Skeletal muscle tissue (tissue), 3 donors: ENCODE measurements at regions not wholly inside any gene's neighbourhood (a gene's known extent, or its start where the extent isn't known, plus 50 kb on each side); places are given as distances from the start of the nearest gene placed in this dataset.

Source experiments
- H3K27ac ChIP-seq: one replicate; pipeline ENCODE4 v1.7.0; 2013; ENCODE audit warnings: mild to moderate bottlenecking, low read depth, low read length, inconsistent platforms
- H3K27me3 ChIP-seq, 3 donors: one replicate each; pipeline ENCODE4 v1.7.0; 2013; ENCODE audit warnings: low read length in 3 of 3; ENCODE audit not compliant: control insufficient read depth in 3 of 3, insufficient read depth in 3 of 3
- H3K36me3 ChIP-seq, 3 donors: one replicate each; pipeline ENCODE4 v1.7.0; 2013; ENCODE audit warnings: low read length in 3 of 3; ENCODE audit not compliant: control insufficient read depth in 3 of 3, insufficient read depth in 3 of 3
- H3K4me1 ChIP-seq, 3 donors: one replicate each; pipeline ENCODE4 v1.7.0; 2013; ENCODE audit warnings: low read length in 3 of 3, mild to moderate bottlenecking in 3 of 3; ENCODE audit not compliant: control insufficient read depth in 3 of 3, insufficient read depth in 3 of 3
- H3K4me3 ChIP-seq, 3 donors: one replicate each; pipeline ENCODE4 v1.7.0; 2013; ENCODE audit warnings: low read length in 3 of 3
- H3K9ac ChIP-seq, 3 donors: one replicate each; pipeline ENCODE4 v1.7.0; 2013; ENCODE audit warnings: low read length in 3 of 3, mild to moderate bottlenecking in 3 of 3, moderate library complexity in 2 of 3, low read depth in 1 of 3
- H3K9me3 ChIP-seq, 3 donors: one replicate each; pipeline ENCODE4 v1.7.0; 2013; ENCODE audit warnings: low read length in 3 of 3; ENCODE audit not compliant: control insufficient read depth in 3 of 3
- donor health status: Osteomylitis.

GRCh38 chr1:58304346-58304975, 242.1 kb downstream of the OMA1 start:
- no peaks in the 10 kb centered on the region for H3K4me1 ChIP-seq
- no peak overlapping the region for H3K27ac ChIP-seq
- no peaks in the 10 kb centered on the region for H3K27me3 ChIP-seq

GRCh38 chr1:58303841-58304240, 242.7 kb downstream of the OMA1 start:
- Histone ChIP-seq H3K4me1 (no peaks in the 10 kb centered on the region), H3K36me3 (no peaks in the 10 kb centered on the region), H3K9me3 (no peaks in the 10 kb centered on the region), H3K27me3 (no peaks in the 10 kb centered on the region), H3K27ac (no peak overlapping the region), H3K9ac (no peak overlapping the region), H3K4me3 (no peak overlapping the region)

More at GRCh38 chr1:58304346-58304975, 242.1 kb downstream of the OMA1 start:
- H3K4me3 ChIP-seq: no peak overlapping the region
- no peak overlapping the region for H3K9ac ChIP-seq
- no peaks in the 10 kb centered on the region for H3K36me3 ChIP-seq
- H3K9me3 ChIP-seq: no peaks in the 10 kb centered on the region

GRCh38 chr1:58293388-58293787, 253.1 kb downstream of the OMA1 start:
- Histone ChIP-seq H3K9ac (no peak overlapping the region), H3K27me3 (no peaks in the 10 kb centered on the region), H3K27ac (no peak overlapping the region), H3K9me3 (no peaks in the 10 kb centered on the region), H3K4me3 (no peak overlapping the region), H3K4me1 (peaks cover 0 to 7% (median 0%) of the 10 kb centered on the region in 3 donors), H3K36me3 (no peaks in the 10 kb centered on the region)

GRCh38 chr1:58290685-58291372, 255.7 kb downstream of the OMA1 start:
- Histone ChIP-seq H3K9me3 (no peaks in the 10 kb centered on the region), H3K36me3 (no peaks in the 10 kb centered on the region), H3K27me3 (no peaks in the 10 kb centered on the region), H3K9ac (no peak overlapping the region), H3K4me1 (peaks cover 0 to 7% (median 0%) of the 10 kb centered on the region in 3 donors), H3K27ac (no peak overlapping the region), H3K4me3 (no peak overlapping the region)

- H3K4me1 ChIP-seq: peaks cover 0 to 6% (median 0%) of the 10 kb centered on the region in 3 donors
- no peak overlapping the region for H3K27ac ChIP-seq
- no peak overlapping the region for H3K4me3 ChIP-seq
- H3K9ac ChIP-seq: no peak overlapping the region
- no peaks in the 10 kb centered on the region for H3K27me3 ChIP-seq
- H3K9me3 ChIP-seq: no peaks in the 10 kb centered on the region
- no peaks in the 10 kb centered on the region for H3K36me3 ChIP-seq
Observed at GRCh38 chr1:58288624-58289142, 257.8 kb downstream of the OMA1 start.

- Histone ChIP-seq H3K4me3 (no peak overlapping the region), H3K27me3 (no peaks in the 10 kb centered on the region), H3K36me3 (no peaks in the 10 kb centered on the region), H3K9me3 (no peaks in the 10 kb centered on the region), H3K4me1 (no peaks in the 10 kb centered on the region), H3K27ac (no peak overlapping the region), H3K9ac (no peak overlapping the region)
Observed at GRCh38 chr1:58287894-58288623, 258.5 kb downstream of the OMA1 start.

GRCh38 chr1:58284225-58284510, 262.4 kb downstream of the OMA1 start:
- no peak overlapping the region for H3K27ac ChIP-seq
- no peaks in the 10 kb centered on the region for H3K4me1 ChIP-seq
- no peak overlapping the region for H3K4me3 ChIP-seq
- H3K9ac ChIP-seq: no peak overlapping the region
- H3K36me3 ChIP-seq: no peaks in the 10 kb centered on the region
- no peaks in the 10 kb centered on the region for H3K9me3 ChIP-seq
- no peaks in the 10 kb centered on the region for H3K27me3 ChIP-seq

GRCh38 chr1:58283388-58284224, 262.9 kb downstream of the OMA1 start:
- Histone ChIP-seq H3K4me1 (no peaks in the 10 kb centered on the region), H3K9ac (no peak overlapping the region), H3K36me3 (no peaks in the 10 kb centered on the region), H3K27ac (no peak overlapping the region), H3K9me3 (no peaks in the 10 kb centered on the region), H3K4me3 (no peak overlapping the region), H3K27me3 (no peaks in the 10 kb centered on the region)

GRCh38 chr1:58282623-58283387, 263.7 kb downstream of the OMA1 start:
- Histone ChIP-seq H3K27me3 (no peaks in the 10 kb centered on the region), H3K4me1 (no peaks in the 10 kb centered on the region), H3K9me3 (no peaks in the 10 kb centered on the region), H3K27ac (no peak overlapping the region), H3K4me3 (no peak overlapping the region), H3K36me3 (no peaks in the 10 kb centered on the region), H3K9ac (no peak overlapping the region)
